GM19043 (cell line): ENCODE measurements at regions not wholly inside any gene's neighbourhood (a gene's known extent, or its start where the extent isn't known, plus 50 kb on each side); places are given as distances from the start of the nearest gene placed in this dataset.
"Not testable (repeated sequence)": the region's sequence is repeated elsewhere in the genome, so short reads cannot be mapped to it uniquely, and the experiment has no call there.

Source experiments
- ATAC-seq: cut with Tn5 transposase; IDR thresholded peaks from one replicate; pipeline ENCODE4 v1.9.1; 2021; ENCODE audit warnings: low read depth; ENCODE audit not compliant: unreplicated experiment

- ATAC-seq = no peak
Measured at GRCh38 chr9:31574006-31574765, 810.3 kb upstream of the ACO1 start.

- no peak for ATAC-seq
Measured at GRCh38 chr9:31582071-31582470, 802.4 kb upstream of the ACO1 start.

GRCh38 chr9:31582561-31582960 lies 801.9 kb upstream of the ACO1 start:
- no peak for ATAC-seq

GRCh38 chr9:31585158-31585557 lies 799.3 kb upstream of the ACO1 start:
- no peak for ATAC-seq

DNA sequence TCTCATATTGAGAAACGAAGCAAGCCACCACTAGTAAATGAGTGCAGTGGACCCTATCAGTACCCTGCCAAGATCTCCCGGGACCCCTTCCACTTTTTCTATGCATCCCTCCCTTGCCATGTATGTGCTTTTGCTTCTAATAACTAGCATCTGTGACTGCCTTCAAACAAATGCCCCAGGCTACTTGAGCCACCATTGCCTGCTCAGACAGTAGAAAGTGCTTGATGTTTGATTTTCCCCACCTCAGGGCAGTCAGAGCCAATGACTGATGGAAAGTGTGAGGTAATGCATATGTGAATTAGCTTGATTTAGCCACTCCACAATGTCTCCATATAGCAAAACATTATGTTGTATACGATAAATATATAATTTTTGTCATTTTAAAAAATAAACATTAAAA lies 797.3 kb upstream of the ACO1 start:
- ATAC-seq = no peak

- no peak for ATAC-seq
Measured at GRCh38 chr9:31588006-31588405, 796.4 kb upstream of the ACO1 start.

DNA sequence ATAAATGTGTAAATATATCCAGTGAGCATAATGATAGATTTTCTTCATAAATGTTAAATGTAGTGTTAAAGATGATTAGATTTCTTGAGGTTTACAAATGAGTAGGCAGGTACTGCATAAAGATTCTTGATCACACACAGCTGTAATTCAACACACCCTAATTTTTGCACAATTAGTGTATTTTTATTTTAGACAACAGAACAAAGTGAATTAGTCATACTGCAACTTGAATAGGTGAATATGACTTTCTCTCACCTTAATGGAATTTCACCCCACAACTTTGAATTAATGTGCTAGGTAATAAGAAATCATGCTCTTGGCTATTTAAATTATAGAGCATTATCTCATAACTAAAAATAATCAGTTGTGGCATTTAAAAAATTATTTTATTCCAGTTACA lies 795.7 kb upstream of the ACO1 start:
- ATAC-seq = no peak

GRCh38 chr9:31590091-31590490 lies 794.4 kb upstream of the ACO1 start:
- no peak for ATAC-seq

GRCh38 chr9:31597086-31597485 lies 787.4 kb upstream of the ACO1 start:
- ATAC-seq = not testable (repeated sequence)

DNA sequence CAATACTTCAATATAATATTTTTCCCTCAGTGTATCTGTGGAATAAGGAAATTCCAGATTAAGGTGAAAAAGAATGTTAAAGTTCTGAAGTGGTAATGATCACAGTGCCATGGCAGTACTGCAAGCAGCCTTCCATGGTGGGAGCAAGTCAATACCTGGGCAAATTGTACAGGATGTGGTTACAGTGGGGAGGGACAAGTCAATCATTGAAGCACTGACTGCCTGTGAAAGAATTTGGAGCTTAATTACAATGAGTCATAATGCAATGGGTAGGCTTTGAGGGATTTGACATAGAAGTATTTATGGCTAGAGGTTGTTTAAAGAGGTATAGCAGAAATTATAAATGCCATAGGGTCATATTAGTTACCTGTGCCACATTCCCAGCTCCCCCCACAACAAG lies 786.5 kb upstream of the ACO1 start:
- ATAC-seq = peak; percentile 62

GRCh38 chr9:31601666-31602065 lies 782.8 kb upstream of the ACO1 start:
- ATAC-seq = no peak

DNA sequence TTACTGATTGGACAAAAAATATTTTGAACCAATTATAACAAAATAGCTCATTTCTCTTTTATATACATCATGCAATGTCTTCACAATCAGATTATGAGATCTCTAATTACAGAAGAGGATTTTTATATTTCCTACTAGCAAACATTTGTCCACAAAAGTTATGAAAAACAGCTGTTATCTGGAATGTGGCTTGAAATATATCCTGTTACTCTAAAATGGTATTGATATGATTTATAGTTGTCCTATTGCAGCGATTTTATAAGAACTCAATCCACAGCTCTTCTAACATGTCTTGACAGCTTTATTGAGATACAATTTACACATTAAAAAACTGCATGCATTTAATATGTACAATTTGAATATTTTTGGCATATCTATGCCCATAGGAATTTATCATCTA lies 779.9 kb upstream of the ACO1 start:
- no peak for ATAC-seq

GRCh38 chr9:31605164-31605563 lies 779.3 kb upstream of the ACO1 start:
- ATAC-seq = no peak

GRCh38 chr9:31606678-31607077 lies 777.8 kb upstream of the ACO1 start:
- no peak for ATAC-seq

GRCh38 chr9:31608416-31608815 lies 776.0 kb upstream of the ACO1 start:
- ATAC-seq = no peak

DNA sequence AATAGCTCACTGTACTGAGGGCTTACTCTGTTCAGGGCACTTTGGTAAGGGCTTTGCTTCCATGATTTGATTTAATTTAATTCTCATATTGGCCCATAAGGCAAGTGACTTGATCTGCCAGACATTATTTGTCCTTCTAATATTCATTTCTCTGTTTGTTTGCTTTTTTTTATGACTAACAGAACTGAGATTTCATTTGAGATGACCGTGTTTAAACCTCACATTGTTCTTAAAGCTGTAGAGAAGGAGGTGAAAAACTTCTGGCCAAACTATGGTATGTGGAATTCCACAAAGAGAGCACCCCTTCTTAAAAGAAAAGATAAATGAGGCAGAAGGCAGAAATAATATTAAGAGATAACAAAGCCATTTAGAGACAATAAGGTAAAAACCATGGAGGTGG lies 775.6 kb upstream of the ACO1 start:
- ATAC-seq = no peak

- no peak for ATAC-seq
Measured at GRCh38 chr9:31612336-31613030, 772.0 kb upstream of the ACO1 start.

DNA sequence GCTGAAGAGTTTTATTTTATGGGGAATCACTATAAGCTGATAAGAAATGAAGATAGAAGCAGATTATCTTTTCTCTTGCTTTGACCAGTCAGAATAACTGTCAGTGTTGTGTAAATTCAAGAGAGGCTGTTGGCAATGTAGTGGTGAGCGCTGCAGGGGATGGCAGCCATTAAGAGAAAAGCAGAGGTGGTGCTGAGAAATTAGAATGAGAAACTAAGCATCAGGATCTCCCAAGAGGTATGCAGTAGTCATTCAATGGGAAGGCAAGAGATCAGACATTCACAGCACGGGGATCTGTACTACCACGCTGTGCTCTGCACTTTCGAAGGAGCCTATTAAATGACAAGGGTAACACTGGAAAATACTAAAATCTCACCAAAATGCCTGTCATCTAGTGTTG lies 768.5 kb upstream of the ACO1 start:
- ATAC-seq = no peak

DNA sequence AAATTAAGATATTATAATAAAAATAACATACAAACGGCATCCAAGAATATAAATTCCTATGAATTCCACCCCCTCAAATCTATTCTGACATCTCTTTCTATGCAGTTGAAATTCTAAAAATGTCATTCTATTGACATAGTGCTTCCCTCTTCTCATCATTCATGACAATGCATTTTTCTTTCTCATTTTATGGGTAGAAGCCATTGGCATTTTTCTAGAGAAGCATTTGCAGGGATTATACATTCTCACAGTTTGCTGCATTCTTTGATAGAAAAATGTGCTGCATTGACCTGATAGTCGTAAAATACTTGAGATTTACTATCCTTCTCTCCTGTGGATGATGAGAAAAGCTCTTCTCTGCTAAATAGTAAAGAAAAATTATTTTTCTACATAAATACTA lies 760.9 kb upstream of the ACO1 start:
- ATAC-seq = no peak

DNA sequence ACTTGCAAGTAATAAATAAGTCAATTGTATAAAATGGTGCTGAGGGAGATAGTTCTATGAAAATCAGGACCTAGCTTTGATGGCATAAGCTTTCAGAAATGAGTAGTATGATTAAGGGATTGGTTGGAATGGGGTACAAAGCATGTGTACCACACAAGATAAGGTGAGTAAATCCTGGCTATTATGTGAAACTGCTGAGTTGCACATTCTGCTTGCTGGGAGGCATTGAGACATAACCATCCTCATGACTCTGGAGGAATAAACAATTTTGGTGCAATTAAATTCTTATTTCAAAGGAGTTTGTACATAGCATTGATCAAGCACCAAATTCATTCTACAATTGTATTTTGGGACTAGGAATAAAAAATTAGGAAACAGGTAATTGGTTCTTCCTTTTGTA lies 755.2 kb upstream of the ACO1 start:
- ATAC-seq = no peak

DNA sequence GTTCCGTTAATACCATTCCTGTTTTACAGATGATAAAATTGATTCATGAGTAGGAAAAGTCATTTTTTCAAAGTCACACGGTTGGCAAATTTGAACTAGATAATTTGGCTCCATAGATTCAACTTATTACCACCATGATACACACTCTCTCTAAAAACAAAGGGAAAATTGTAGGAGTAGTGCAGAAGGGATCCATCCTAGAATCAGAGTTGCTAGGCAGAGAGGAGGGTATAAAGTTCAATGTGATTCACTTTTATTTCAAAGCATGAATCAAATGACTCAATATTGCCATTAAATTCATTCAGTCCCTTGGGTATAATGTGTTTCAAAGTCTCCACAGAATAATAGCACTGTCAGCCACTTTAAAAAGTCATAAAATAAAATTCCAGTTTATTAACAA lies 747.2 kb upstream of the ACO1 start:
- ATAC-seq = no peak

DNA sequence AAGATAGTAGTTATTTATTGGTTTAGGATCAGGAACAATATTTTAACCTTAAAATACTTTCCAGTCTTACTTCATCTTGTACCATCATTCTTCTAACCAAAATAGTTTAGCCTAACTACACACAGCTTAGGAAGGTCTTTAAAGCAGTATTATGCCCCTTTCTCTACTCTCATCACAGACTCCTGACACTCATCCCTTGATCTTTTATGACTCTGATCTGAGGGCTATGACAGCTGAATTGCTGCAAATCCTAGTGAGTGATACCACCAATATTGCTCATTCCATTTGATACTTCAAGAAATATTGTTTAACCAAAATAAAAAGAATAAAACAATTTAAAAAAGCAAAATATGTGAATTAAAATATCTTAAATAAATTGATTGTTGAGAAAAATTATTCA lies 746.6 kb upstream of the ACO1 start:
- no peak for ATAC-seq
